ENCODE measurements at regions not wholly inside any gene's neighbourhood (a gene's known extent, or its start where the extent isn't known, plus 50 kb on each side); places are given as distances from the start of the nearest gene placed in this dataset.

DNA sequence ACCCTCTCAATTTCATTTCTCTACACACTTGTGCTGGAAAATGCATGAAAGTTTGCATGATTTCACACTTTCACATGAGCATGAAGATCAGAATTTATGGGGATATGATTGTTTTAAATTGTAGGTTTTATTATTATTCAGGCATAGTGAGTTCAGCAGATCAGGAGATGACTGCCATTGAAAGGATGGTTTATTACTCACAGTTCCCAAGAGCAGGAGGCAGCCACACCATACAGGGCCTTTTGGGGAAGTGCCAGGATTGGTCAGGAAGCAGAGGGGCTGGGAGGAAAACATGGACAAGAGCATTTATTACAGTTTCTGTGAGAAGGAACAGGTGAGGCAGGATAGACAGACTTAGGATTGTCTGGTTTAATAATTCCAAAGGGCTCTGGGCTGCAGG, 114.6 kb upstream of the KCNJ15 start:
- no peak for TF ChIP-seq EZH2 (optimal IDR thresholded peaks at IDR 0.05; ENCODE audit: low read depth, low read length)
- TF ChIP-seq, protein P1, sequence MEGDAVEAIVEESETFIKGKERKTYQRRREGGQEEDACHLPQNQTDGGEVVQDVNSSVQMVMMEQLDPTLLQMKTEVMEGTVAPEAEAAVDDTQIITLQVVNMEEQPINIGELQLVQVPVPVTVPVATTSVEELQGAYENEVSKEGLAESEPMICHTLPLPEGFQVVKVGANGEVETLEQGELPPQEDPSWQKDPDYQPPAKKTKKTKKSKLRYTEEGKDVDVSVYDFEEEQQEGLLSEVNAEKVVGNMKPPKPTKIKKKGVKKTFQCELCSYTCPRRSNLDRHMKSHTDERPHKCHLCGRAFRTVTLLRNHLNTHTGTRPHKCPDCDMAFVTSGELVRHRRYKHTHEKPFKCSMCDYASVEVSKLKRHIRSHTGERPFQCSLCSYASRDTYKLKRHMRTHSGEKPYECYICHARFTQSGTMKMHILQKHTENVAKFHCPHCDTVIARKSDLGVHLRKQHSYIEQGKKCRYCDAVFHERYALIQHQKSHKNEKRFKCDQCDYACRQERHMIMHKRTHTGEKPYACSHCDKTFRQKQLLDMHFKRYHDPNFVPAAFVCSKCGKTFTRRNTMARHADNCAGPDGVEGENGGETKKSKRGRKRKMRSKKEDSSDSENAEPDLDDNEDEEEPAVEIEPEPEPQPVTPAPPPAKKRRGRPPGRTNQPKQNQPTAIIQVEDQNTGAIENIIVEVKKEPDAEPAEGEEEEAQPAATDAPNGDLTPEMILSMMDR (IDR thresholded peaks at IDR 0.05; ENCODE audit: low read length), result no peak
